Tibial nerve (tissue), 3 donors: ENCODE measurements at regions not wholly inside any gene's neighbourhood (a gene's known extent, or its start where the extent isn't known, plus 50 kb on each side); places are given as distances from the start of the nearest gene placed in this dataset.

Experiments used
- POLR2A ChIP-seq, 2 donors: fragments of 450-650 bp; IDR thresholded peaks; one replicate each; pipeline ENCODE4 v1.6.1; 2017; ENCODE audit warnings: antibody characterized with exemption in 2 of 2, mild to moderate bottlenecking in 2 of 2, moderate library complexity in 2 of 2
- TF ChIP-seq, protein P1 (sequence below), 5 experiments: fragments of 200-600 bp in 3 of 5; fragments of 450-650 bp in 2 of 5; sonication (generic) in 3 of 5; IDR thresholded peaks; one replicate each; pipeline ENCODE4 v1.5.1; 2016 to 2019; ENCODE audit warnings: antibody characterized with exemption in 5 of 5, mild to moderate bottlenecking in 3 of 5, moderate library complexity in 2 of 5

GRCh38 chr5:124679578-124680199 lies 66.8 kb downstream of the ZNF608 start:
- TF ChIP-seq, protein P1, sequence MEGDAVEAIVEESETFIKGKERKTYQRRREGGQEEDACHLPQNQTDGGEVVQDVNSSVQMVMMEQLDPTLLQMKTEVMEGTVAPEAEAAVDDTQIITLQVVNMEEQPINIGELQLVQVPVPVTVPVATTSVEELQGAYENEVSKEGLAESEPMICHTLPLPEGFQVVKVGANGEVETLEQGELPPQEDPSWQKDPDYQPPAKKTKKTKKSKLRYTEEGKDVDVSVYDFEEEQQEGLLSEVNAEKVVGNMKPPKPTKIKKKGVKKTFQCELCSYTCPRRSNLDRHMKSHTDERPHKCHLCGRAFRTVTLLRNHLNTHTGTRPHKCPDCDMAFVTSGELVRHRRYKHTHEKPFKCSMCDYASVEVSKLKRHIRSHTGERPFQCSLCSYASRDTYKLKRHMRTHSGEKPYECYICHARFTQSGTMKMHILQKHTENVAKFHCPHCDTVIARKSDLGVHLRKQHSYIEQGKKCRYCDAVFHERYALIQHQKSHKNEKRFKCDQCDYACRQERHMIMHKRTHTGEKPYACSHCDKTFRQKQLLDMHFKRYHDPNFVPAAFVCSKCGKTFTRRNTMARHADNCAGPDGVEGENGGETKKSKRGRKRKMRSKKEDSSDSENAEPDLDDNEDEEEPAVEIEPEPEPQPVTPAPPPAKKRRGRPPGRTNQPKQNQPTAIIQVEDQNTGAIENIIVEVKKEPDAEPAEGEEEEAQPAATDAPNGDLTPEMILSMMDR (IDR thresholded peaks at IDR 0.05), result no peak
- no peak for TF ChIP-seq POLR2A (IDR thresholded peaks at IDR 0.05)
